ENCODE measurements at regions not wholly inside any gene's neighbourhood (a gene's known extent, or its start where the extent isn't known, plus 50 kb on each side); places are given as distances from the start of the nearest gene placed in this dataset.

- no peak for TF ChIP-seq POLR2A (IDR thresholded peaks at IDR 0.05)
- no peak for TF ChIP-seq CTCF (IDR thresholded peaks at IDR 0.05)
Observed at GRCh38 chr2:139911160-139911559, 1131.0 kb upstream of the NXPH2 start.

All from testis (tissue), 2 donors.